A549 (cell line): ENCODE measurements at regions not wholly inside any gene's neighbourhood (a gene's known extent, or its start where the extent isn't known, plus 50 kb on each side); places are given as distances from the start of the nearest gene placed in this dataset.
"Not testable (repeated sequence)": the region's sequence is repeated elsewhere in the genome, so short reads cannot be mapped to it uniquely, and the experiment has no call there.

ENCODE experiments used
- ATAC-seq, 2 experiments: fragments of 200-7000 bp in 1 of 2; fragments of >200 bp in 1 of 2; cut with Nextera tagmentation in 1 of 2; cut with Tn5 transposase in 1 of 2; 3 replicates each; pipeline versions ENCODE4 v1.8.0 to v1.9.1; 2018 to 2020; ENCODE audit warnings: mild to moderate bottlenecking in 1 of 2, moderate library complexity in 1 of 2
- CTCF ChIA-PET: fragments of 300-600 bp; sonication (Branson Sonifier 250); formaldehyde crosslinking; extraction: SDS; loops from one replicate; lab custom pipeline; 2021; ENCODE audit warnings: antibody characterized with exemption, inconsistent platforms; lab: Yijun Ruan, JAX
- POLR2A ChIA-PET: fragments of 350-600 bp; formaldehyde crosslinking; extraction: SDS; loops from one replicate; lab custom pipeline; 2021; ENCODE audit warnings: antibody characterized with exemption, inconsistent platforms; lab: Yijun Ruan, JAX
- DNase-seq, 2 experiments: peaks; one replicate each; pipeline versions ENCODE4 v3.0.0 to v3.0.0-alpha.2; 2011 to 2016; ENCODE audit warnings: low read depth in 1 of 2, low spot score in 1 of 2
- FAIRE-seq: peaks from 2 replicates; lab custom pipeline; 2011; peaks lifted over from hg19 to GRCh38; lab: Jason Lieb, UNC
- H3K27ac ChIP-seq, 2 experiments: fragments of >200 bp; sonication (Bioruptor Twin); formaldehyde crosslinking; 3 replicates each; pipeline ENCODE4 v1.5.1; 2016 to 2017
- H3K4me1 ChIP-seq: fragments of >200 bp; sonication (Bioruptor Twin); formaldehyde crosslinking; 3 replicates; pipeline ENCODE4 v1.6.1; 2016
- H3K4me2 ChIP-seq: fragments of >200 bp; sonication (Bioruptor Twin); formaldehyde crosslinking; 3 replicates; pipeline ENCODE4 v1.6.1; 2016
- H3K4me3 ChIP-seq: fragments of >200 bp; sonication (Bioruptor Twin); formaldehyde crosslinking; 3 replicates; pipeline ENCODE4 v1.5.1; 2016
- H3K9me3 ChIP-seq: fragments of >200 bp; sonication (Bioruptor Twin); formaldehyde crosslinking; 3 replicates; pipeline ENCODE4 v1.6.1; 2016
- CHD2 ChIP-seq: fragments of 150-350 bp; IDR thresholded peaks from 2 replicates; pipeline ENCODE4 v1.6.1; 2014; ENCODE audit warnings: low read length; ENCODE audit not compliant: partially characterized antibody
- E2F6 ChIP-seq: IDR thresholded peaks from 2 replicates; pipeline ENCODE4 v1.6.1; 2012; ENCODE audit warnings: low read depth, borderline replicate concordance
- EHF ChIP-seq: fragments of 250-450 bp; sonication (Bioruptor Pico); IDR thresholded peaks from 2 replicates; pipeline ENCODE4 v1.5.0; 2020; ENCODE audit warnings: mild to moderate bottlenecking
- ESRRA ChIP-seq: fragments of 150-350 bp; IDR thresholded peaks from 2 replicates; pipeline ENCODE4 v1.6.1; 2014; ENCODE audit warnings: mild to moderate bottlenecking, low read length, borderline replicate concordance
- FOSL2 ChIP-seq, 2 experiments: fragments of 450-650 bp in 1 of 2; fragments of >200 bp in 1 of 2; sonication (Bioruptor Twin) in 1 of 2; formaldehyde crosslinking; IDR thresholded peaks; 2 replicates each; pipeline versions ENCODE4 v1.5.0 to v1.6.1; 2016 to 2020; ENCODE audit warnings: mild to moderate bottlenecking in 1 of 2, moderate library complexity in 1 of 2
- MAZ ChIP-seq: fragments of 150-350 bp; IDR thresholded peaks from 2 replicates; pipeline ENCODE4 v1.6.1; 2014; ENCODE audit warnings: antibody characterized with exemption, low read depth, low read length, borderline replicate concordance
- NFE2L2 ChIP-seq: fragments of 150-350 bp; conservative IDR thresholded peaks from 2 replicates; pipeline ENCODE4 v1.6.1; 2014; ENCODE audit warnings: low read length
- NPAS2 ChIP-seq: fragments of 250-450 bp; sonication (Bioruptor Pico); IDR thresholded peaks from 2 replicates; pipeline ENCODE4 v1.8.0; 2022; ENCODE audit warnings: mild to moderate bottlenecking, moderate library complexity, borderline replicate concordance
- NR3C1 ChIP-seq: fragments of >200 bp; sonication (Bioruptor Twin); formaldehyde crosslinking; IDR thresholded peaks from 3 replicates; pipeline ENCODE4 v1.6.1; 2017
- PHF8 ChIP-seq: fragments of 200-600 bp; sonication (generic); IDR thresholded peaks from 2 replicates; pipeline ENCODE4 v1.6.1; 2016; ENCODE audit warnings: low read depth, mild to moderate bottlenecking, antibody characterized with exemption, moderate library complexity, borderline replicate concordance
- POLR2AphosphoS2 ChIP-seq: conservative IDR thresholded peaks from 2 replicates; pipeline ENCODE4 v1.6.1; 2012; ENCODE audit warnings: low read length, improper control_type of control experiment, inconsistent platforms
- RARB ChIP-seq: fragments of 250-450 bp; sonication (Bioruptor Pico); IDR thresholded peaks from 2 replicates; pipeline ENCODE4 v1.8.0; 2021; ENCODE audit warnings: mild to moderate bottlenecking, moderate library complexity
- TFCP2L1 ChIP-seq: fragments of 250-450 bp; sonication (Bioruptor Pico); IDR thresholded peaks from 2 replicates; pipeline ENCODE4 v1.5.0; 2021; ENCODE audit warnings: mild to moderate bottlenecking
- TP53 ChIP-seq: fragments of 250-450 bp; sonication (Bioruptor Pico); IDR thresholded peaks from 2 replicates; pipeline ENCODE4 v1.5.0; 2021; ENCODE audit warnings: mild to moderate bottlenecking, moderate library complexity
- USF2 ChIP-seq: fragments of 450-650 bp; IDR thresholded peaks from 2 replicates; pipeline ENCODE4 v1.6.1; 2014; ENCODE audit warnings: antibody characterized with exemption
- ZNF302 ChIP-seq: fragments of 250-450 bp; sonication (Bioruptor Pico); IDR thresholded peaks from 2 replicates; pipeline ENCODE4 v1.9.0; 2021; ENCODE audit warnings: inconsistent platforms, mild to moderate bottlenecking, moderate library complexity
- WGBS: methylation state at CpG from one replicate; pipeline ENCODE4 v1.1.6; 2017; ENCODE audit errors: missing lambda C conversion rate; 5-methylcytosine and 5-hydroxymethylcytosine counted together

GRCh38 chr17:31798205-31798724 is 60.8 kb downstream of the COPRS start:
- FAIRE-seq (no peak), ATAC-seq (no peak), DNase-seq (no peak)
- 73% methylated on average over 10 of the region's 10 CpGs for WGBS
- H3K4me2 ChIP-seq, result no peak overlapping the region
- peaks cover 6% of the 10 kb centered on the region for H3K4me1 ChIP-seq
- POLR2A ChIA-PET, result no interaction called here
- CTCF ChIA-PET, result interaction anchor here (0.5 to 1.0 kb wide), 3 partner anchors 45 to 475 kb away, joined by 3 to 4 read pairs (median 3); no protein-coding TSS in a partner anchor
- no peak overlapping the region for H3K27ac ChIP-seq
- no peak for TF ChIP-seq POLR2AphosphoS2
- TF ChIP-seq FOSL2 (IDR thresholded peaks at IDR 0.05), result no peak
- TF ChIP-seq FOSL2 (CRISPR knock-in tag; IDR thresholded peaks at IDR 0.05), result no peak
- TF ChIP-seq CHD2, result no peak
- no peak for TF ChIP-seq NR3C1
- TF ChIP-seq TP53 (CRISPR knock-in tag), result no peak
- no peak for TF ChIP-seq ZNF302 (CRISPR knock-in tag)
- no peak for TF ChIP-seq MAZ
- no peak for TF ChIP-seq TFCP2L1
- no peak for TF ChIP-seq PHF8
- H3K9me3 ChIP-seq, result no peaks in the 10 kb centered on the region
- H3K4me3 ChIP-seq, result no peak overlapping the region

- ATAC-seq, POLR2A ChIA-PET, H3K4me1 ChIP-seq, FAIRE-seq, H3K27ac ChIP-seq, DNase-seq, H3K4me2 ChIP-seq, H3K9me3 ChIP-seq, H3K4me3 ChIP-seq: not testable (repeated sequence)
- 88% methylated on average over 7 of the region's 7 CpGs for WGBS
- CTCF ChIA-PET, result interaction anchor here (2.3 kb wide), 1 partner anchor 9 kb away, joined by 5 read pairs; no protein-coding TSS in a partner anchor
Observed at GRCh38 chr17:31795941-31796340, 63.1 kb downstream of the COPRS start.

GRCh38 chr17:31794111-31794510 is 64.9 kb downstream of the COPRS start:
- WGBS, result 70% methylated on average over 5 of the region's 5 CpGs
- Histone ChIP-seq H3K27ac (no peak overlapping the region), H3K4me2 (no peak overlapping the region), H3K4me1 (no peaks in the 10 kb centered on the region), H3K4me3 (no peak overlapping the region), H3K9me3 (no peaks in the 10 kb centered on the region)
- TF ChIP-seq RARB (CRISPR knock-in tag) (no peak), FOSL2 (IDR thresholded peaks at IDR 0.05) (no peak), FOSL2 (CRISPR knock-in tag; IDR thresholded peaks at IDR 0.05) (no peak)
- no peak for FAIRE-seq
- ATAC-seq, result no peak
- POLR2A ChIA-PET, result interaction anchor here (0.5 kb wide), 1 partner anchor 18 kb away, joined by 3 read pairs; no protein-coding TSS in a partner anchor
- CTCF ChIA-PET, result interaction anchor here (0.7 to 2.3 kb wide), 3 partner anchors 11 to 263 kb away, joined by 4 to 5 read pairs (median 5); no protein-coding TSS in a partner anchor
- DNase-seq, result no peak

GRCh38 chr17:31793634-31794033 is 65.4 kb downstream of the COPRS start:
- DNase-seq, FAIRE-seq, H3K4me3 ChIP-seq, H3K4me1 ChIP-seq, H3K9me3 ChIP-seq, ATAC-seq, CTCF ChIA-PET, H3K27ac ChIP-seq, H3K4me2 ChIP-seq: not testable (repeated sequence)
- WGBS, result 64% methylated on average over 7 of the region's 7 CpGs
- POLR2A ChIA-PET, result interaction anchor here (0.5 kb wide), 1 partner anchor 18 kb away, joined by 3 read pairs; no protein-coding TSS in a partner anchor

DNA sequence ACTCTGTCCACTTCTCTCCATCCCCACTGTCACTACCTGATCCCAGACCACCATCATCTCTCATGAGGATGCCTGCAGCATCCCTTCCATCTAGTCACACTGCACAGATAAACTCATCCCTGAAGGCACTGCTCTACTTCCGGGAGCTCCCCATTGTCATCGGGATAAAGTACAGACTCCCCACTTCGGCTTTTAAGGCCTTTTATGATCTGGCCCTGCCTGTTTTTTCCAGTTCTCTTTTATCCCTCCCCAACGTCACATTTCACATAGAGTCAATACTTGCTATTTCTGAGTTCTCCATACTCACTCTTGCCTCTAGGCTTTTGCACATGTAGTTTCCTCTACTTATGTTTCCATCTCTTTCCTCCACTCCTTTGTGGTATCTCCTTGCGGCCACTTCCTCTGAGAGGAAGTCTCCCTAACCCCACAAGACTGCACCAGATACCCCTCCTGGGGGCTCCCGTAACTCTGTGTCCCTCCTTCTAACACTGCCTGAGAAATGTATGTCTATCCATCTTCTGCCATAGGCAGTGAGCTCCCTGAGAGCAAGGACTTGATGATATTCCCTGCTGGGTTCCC is 66.9 kb downstream of the COPRS start:
- POLR2A ChIA-PET, result no interaction called here
- H3K27ac ChIP-seq, result no peak overlapping the region
- CTCF ChIA-PET, result interaction anchor here (1.1 to 2.2 kb wide), 3 partner anchors 30 to 234 kb away, joined by 3 to 8 read pairs (median 3); no protein-coding TSS in a partner anchor
- FAIRE-seq, result no peak
- H3K4me2 ChIP-seq, result no peak overlapping the region
- no peak for ATAC-seq
- TF ChIP-seq USF2 (no peak), NFE2L2 (no peak), ESRRA (no peak), EHF (CRISPR knock-in tag) (no peak), NPAS2 (CRISPR knock-in tag) (no peak), TP53 (CRISPR knock-in tag) (no peak), E2F6 (no peak), MAZ (no peak)
- peaks cover 15% of the 10 kb centered on the region for H3K4me1 ChIP-seq
- no peaks in the 10 kb centered on the region for H3K9me3 ChIP-seq
- 58% methylated on average over 6 of the region's 6 CpGs for WGBS
- DNase-seq, result no peak
- H3K4me3 ChIP-seq, result no peak overlapping the region
